ENCODE measurements at regions not wholly inside any gene's neighbourhood (a gene's known extent, or its start where the extent isn't known, plus 50 kb on each side); places are given as distances from the start of the nearest gene placed in this dataset.

DNA sequence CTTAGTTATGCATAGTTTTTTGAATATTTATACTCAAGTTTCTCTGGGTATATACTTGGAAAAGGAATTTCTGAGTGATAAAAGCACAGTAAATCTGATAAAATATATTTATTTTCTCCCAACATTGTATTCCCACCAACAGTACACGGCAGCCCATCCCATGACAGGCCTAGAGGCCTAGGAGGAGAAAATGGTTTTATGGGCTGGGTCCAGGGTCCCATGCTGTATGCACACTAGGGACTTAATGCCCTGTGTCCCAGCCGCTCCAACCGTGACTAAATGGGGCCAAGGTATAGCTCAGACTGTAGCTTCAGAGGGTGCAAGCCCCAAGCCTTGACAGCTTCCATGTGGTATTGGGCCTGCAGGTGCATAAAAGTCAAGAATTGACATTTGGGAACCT lies 1007.7 kb downstream of the DSC3 start:
- H3K36me3 ChIP-seq = no peaks in the 10 kb centered on the region
- no peak overlapping the region for H3K27ac ChIP-seq
- no peaks in the 10 kb centered on the region for H3K9me3 ChIP-seq
- TF ChIP-seq, protein P1, sequence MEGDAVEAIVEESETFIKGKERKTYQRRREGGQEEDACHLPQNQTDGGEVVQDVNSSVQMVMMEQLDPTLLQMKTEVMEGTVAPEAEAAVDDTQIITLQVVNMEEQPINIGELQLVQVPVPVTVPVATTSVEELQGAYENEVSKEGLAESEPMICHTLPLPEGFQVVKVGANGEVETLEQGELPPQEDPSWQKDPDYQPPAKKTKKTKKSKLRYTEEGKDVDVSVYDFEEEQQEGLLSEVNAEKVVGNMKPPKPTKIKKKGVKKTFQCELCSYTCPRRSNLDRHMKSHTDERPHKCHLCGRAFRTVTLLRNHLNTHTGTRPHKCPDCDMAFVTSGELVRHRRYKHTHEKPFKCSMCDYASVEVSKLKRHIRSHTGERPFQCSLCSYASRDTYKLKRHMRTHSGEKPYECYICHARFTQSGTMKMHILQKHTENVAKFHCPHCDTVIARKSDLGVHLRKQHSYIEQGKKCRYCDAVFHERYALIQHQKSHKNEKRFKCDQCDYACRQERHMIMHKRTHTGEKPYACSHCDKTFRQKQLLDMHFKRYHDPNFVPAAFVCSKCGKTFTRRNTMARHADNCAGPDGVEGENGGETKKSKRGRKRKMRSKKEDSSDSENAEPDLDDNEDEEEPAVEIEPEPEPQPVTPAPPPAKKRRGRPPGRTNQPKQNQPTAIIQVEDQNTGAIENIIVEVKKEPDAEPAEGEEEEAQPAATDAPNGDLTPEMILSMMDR (IDR thresholded peaks at IDR 0.05) = no peak
- H3K4me3 ChIP-seq = no peak overlapping the region
- H3K4me1 ChIP-seq = no peaks in the 10 kb centered on the region
- ATAC-seq = no peak
- intact Hi-C loops (cut with DNase I) = no loop called here
- no peak for DNase-seq
- H3K27me3 ChIP-seq = no peaks in the 10 kb centered on the region

GRCh38 chr18:30016179-30016578 lies 1026.4 kb downstream of the DSC3 start:
- H3K4me3 ChIP-seq = no peak overlapping the region
- no peak for DNase-seq
- no peaks in the 10 kb centered on the region for H3K4me1 ChIP-seq
- H3K27ac ChIP-seq = no peak overlapping the region
- H3K27me3 ChIP-seq = no peaks in the 10 kb centered on the region
- no peaks in the 10 kb centered on the region for H3K36me3 ChIP-seq
- ATAC-seq = no peak
- H3K9me3 ChIP-seq = no peaks in the 10 kb centered on the region
- TF ChIP-seq, protein P1 (IDR thresholded peaks at IDR 0.05) = no peak
- intact Hi-C loops (cut with DNase I) = no loop called here

DNA sequence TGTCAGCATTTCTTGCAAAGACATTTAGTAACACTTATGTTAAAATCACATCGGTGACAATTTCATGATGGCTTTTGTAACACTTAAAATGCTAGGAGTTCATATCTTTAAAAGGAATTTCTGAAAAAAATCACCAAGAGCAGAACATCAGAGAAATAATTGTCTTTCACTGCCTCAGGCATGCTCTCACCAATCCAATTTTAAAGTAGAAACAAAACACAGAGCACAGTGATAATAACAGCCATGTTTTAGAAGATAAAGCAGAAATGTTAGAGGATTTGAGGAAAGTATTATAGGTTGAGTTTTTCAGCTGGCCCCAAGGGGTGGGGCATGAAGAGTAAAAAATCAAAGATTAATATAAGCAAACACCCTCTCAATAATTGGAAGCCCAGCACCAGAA lies 1037.6 kb downstream of the DSC3 start:
- Histone ChIP-seq H3K27me3 (no peaks in the 10 kb centered on the region), H3K36me3 (no peaks in the 10 kb centered on the region), H3K9me3 (no peaks in the 10 kb centered on the region), H3K27ac (no peak overlapping the region), H3K4me1 (no peaks in the 10 kb centered on the region), H3K4me3 (no peak overlapping the region)
- TF ChIP-seq, protein P1 (IDR thresholded peaks at IDR 0.05) = no peak
- DNase-seq = no peak
- ATAC-seq = no peak
- intact Hi-C loops (cut with DNase I) = no loop called here

DNA sequence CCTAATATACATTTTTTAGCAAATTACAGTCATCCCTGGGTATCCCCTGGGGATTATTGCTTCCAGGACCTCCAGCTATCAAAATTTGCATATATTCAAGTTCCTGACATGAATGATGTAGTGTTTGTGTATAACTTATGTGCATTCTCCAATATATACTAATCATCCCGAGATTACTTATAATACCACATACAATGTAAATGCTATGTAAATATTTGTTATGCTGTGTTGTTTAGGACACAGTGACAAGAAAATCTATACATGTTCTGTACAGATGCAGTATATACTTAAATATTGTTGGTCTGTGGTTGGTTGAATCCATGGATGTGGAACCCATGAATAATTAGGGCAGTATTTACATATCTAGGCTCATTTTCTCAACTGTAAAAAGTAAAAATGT lies 1060.3 kb downstream of the DSC3 start:
- Histone ChIP-seq H3K9me3 (no peaks in the 10 kb centered on the region), H3K27ac (no peak overlapping the region), H3K27me3 (no peaks in the 10 kb centered on the region), H3K4me3 (no peak overlapping the region), H3K4me1 (no peaks in the 10 kb centered on the region), H3K36me3 (no peaks in the 10 kb centered on the region)
- no peak for DNase-seq
- intact Hi-C loops (cut with DNase I) = no loop called here
- TF ChIP-seq, protein P1 (IDR thresholded peaks at IDR 0.05) = no peak
- no peak for ATAC-seq

DNA sequence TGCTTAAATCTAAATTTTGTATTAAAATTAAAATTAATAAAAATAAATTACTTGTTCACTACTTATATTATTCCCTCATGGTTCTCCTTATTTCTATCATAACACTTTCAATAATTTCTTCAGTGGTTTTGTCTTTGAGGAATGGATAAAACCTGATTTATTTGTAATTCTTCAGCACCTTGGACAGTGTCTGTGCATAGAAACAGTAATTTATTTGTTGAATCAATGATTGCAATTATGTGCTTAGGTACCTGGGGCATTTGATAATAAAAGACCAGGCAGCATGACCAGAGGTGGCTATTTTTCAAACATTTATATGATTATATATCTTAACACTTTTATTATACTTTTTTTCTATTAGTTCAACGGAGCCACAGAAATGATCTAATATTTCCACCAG lies 1062.7 kb downstream of the DSC3 start:
- Histone ChIP-seq H3K4me3 (no peak overlapping the region), H3K9me3 (no peaks in the 10 kb centered on the region), H3K27me3 (no peaks in the 10 kb centered on the region), H3K4me1 (no peaks in the 10 kb centered on the region), H3K27ac (no peak overlapping the region), H3K36me3 (no peaks in the 10 kb centered on the region)
- TF ChIP-seq, protein P1 (IDR thresholded peaks at IDR 0.05) = no peak
- intact Hi-C loops (cut with DNase I) = no loop called here
- DNase-seq (no peak), ATAC-seq (no peak)

GRCh38 chr18:29969876-29970275 lies 1072.7 kb downstream of the DSC3 start:
- Histone ChIP-seq H3K4me3 (no peak overlapping the region), H3K9me3 (no peaks in the 10 kb centered on the region), H3K27me3 (no peaks in the 10 kb centered on the region), H3K36me3 (no peaks in the 10 kb centered on the region), H3K27ac (no peak overlapping the region), H3K4me1 (no peaks in the 10 kb centered on the region)
- DNase-seq = no peak
- ATAC-seq = no peak
- TF ChIP-seq, protein P1 (IDR thresholded peaks at IDR 0.05) = no peak
- intact Hi-C loops (cut with DNase I) = no loop called here

Data from upper lobe of right lung (tissue), 1 donor.